H1 (cell line): ENCODE measurements at regions not wholly inside any gene's neighbourhood (a gene's known extent, or its start where the extent isn't known, plus 50 kb on each side); places are given as distances from the start of the nearest gene placed in this dataset.

Experiments used
- CTCF ChIA-PET: fragments of 300-600 bp; sonication (Branson Sonifier 250); formaldehyde crosslinking; loops from one replicate; lab custom pipeline; 2021; ENCODE audit not compliant: partially characterized antibody; lab: Charles Lee
- POLR2A ChIA-PET: fragments of 300-600 bp; sonication (Branson Sonifier 250); formaldehyde crosslinking; loops from one replicate; lab custom pipeline; 2021; ENCODE audit warnings: inconsistent platforms; ENCODE audit not compliant: partially characterized antibody; lab: Charles Lee
- DNase-seq, 2 experiments: peaks; one replicate each; pipeline versions ENCODE4 v3.0.0 to v3.0.0-alpha.2; 2010 to 2022; ENCODE audit warnings: low spot score in 2 of 2, low read depth in 1 of 2, mixed read lengths in 1 of 2
- FAIRE-seq: peaks from 2 replicates; lab custom pipeline; 2011; peaks lifted over from hg19 to GRCh38; lab: Jason Lieb, UNC
- H2AFZ ChIP-seq: 2 replicates; pipeline ENCODE4 v1.8.1; 2012; ENCODE audit warnings: low read length, inconsistent platforms
- H2AK5ac ChIP-seq: 2 replicates; pipeline ENCODE4 v1.6.1; 2013; ENCODE audit warnings: low read depth, low read length
- H2BK120ac ChIP-seq: replicated peaks from 2 replicates; pipeline ENCODE3; 2013; ENCODE audit warnings: low read depth, low read length, inconsistent platforms
- H2BK12ac ChIP-seq: 2 replicates; pipeline ENCODE4 v1.6.1; 2013; ENCODE audit warnings: low read depth, low read length
- H2BK15ac ChIP-seq: 2 replicates; pipeline ENCODE4 v1.6.1; 2013; ENCODE audit warnings: low read length
- H2BK20ac ChIP-seq: 2 replicates; pipeline ENCODE4 v1.6.1; 2013; ENCODE audit warnings: low read length
- H2BK5ac ChIP-seq: 2 replicates; pipeline ENCODE4 v1.6.1; 2013; ENCODE audit warnings: low read depth, low read length
- H3K14ac ChIP-seq: 2 replicates; pipeline ENCODE4 v1.6.1; 2013; ENCODE audit warnings: inconsistent platforms; ENCODE audit not compliant: insufficient read length
- H3K18ac ChIP-seq: 2 replicates; pipeline ENCODE4 v1.6.1; 2013; ENCODE audit warnings: low read length; ENCODE audit errors: extremely low read depth
- H3K23ac ChIP-seq: 2 replicates; pipeline ENCODE4 v1.6.1; 2013; ENCODE audit warnings: inconsistent platforms; ENCODE audit not compliant: insufficient read length
- H3K23me2 ChIP-seq: 2 replicates; pipeline ENCODE4 v1.6.1; 2013; ENCODE audit warnings: low read depth, low read length
- H3K27ac ChIP-seq: 2 replicates; pipeline ENCODE4 v1.6.1; 2011; ENCODE audit warnings: low read depth, low read length, inconsistent platforms
- H3K27me3 ChIP-seq, 4 experiments: replicated peaks in 1 of 4; 1 replicate in 1 of 4; 2 replicates in 3 of 4; pipeline versions ENCODE4 v1.6.1 to v1.8.1; 2011 to 2013; ENCODE audit warnings: low read length in 3 of 4, mild to moderate bottlenecking in 3 of 4, inconsistent platforms in 2 of 4, mixed read lengths in 2 of 4, moderate library complexity in 1 of 4; ENCODE audit not compliant: control insufficient read depth in 3 of 4, insufficient read depth in 3 of 4; ENCODE audit errors: extremely low read depth in 1 of 4
- H3K36me3 ChIP-seq, 4 experiments: 2 replicates each; pipeline versions ENCODE4 v1.6.1 to v1.8.1; 2011 to 2013; ENCODE audit warnings: mild to moderate bottlenecking in 4 of 4, low read length in 3 of 4, moderate library complexity in 2 of 4, control low read depth in 1 of 4, inconsistent platforms in 1 of 4; ENCODE audit not compliant: insufficient read depth in 4 of 4, control insufficient read depth in 2 of 4
- H3K4ac ChIP-seq: replicated peaks from 2 replicates; pipeline ENCODE3; 2013; ENCODE audit warnings: low read length, low read depth, mixed read lengths, inconsistent platforms; ENCODE audit not compliant: insufficient read length
- H3K4me1 ChIP-seq, 4 experiments: replicated peaks in 1 of 4; 1 replicate in 1 of 4; 2 replicates in 3 of 4; pipeline versions ENCODE4 v1.6.1 to v1.8.1; 2011 to 2013; ENCODE audit warnings: low read length in 3 of 4, inconsistent platforms in 2 of 4, mixed read lengths in 1 of 4; ENCODE audit not compliant: insufficient read depth in 4 of 4, control insufficient read depth in 3 of 4
- H3K4me2 ChIP-seq, 2 experiments: 2 replicates each; pipeline versions ENCODE4 v1.6.1 to v1.8.1; 2011 to 2013; ENCODE audit warnings: low read depth in 2 of 2, low read length in 2 of 2, control low read depth in 1 of 2, inconsistent platforms in 1 of 2, mild to moderate bottlenecking in 1 of 2; ENCODE audit not compliant: insufficient read depth in 1 of 2
- H3K4me3 ChIP-seq, 4 experiments: fragments of 200-600, 300-600 bp in 1 of 4; sonication (generic), shearing (Covaris generic), sonication (Bioruptor Twin) in 1 of 4; 2 replicates each; pipeline versions ENCODE4 v1.5.1 to v1.8.1; 2011 to 2016; ENCODE audit warnings: low read length in 4 of 4, low read depth in 3 of 4, control low read depth in 2 of 4, inconsistent platforms in 2 of 4, mild to moderate bottlenecking in 2 of 4, mixed read lengths in 1 of 4, moderate library complexity in 1 of 4; ENCODE audit not compliant: insufficient read depth in 2 of 4; ENCODE audit errors: extremely low read depth in 1 of 4
- H3K56ac ChIP-seq: replicated peaks from 2 replicates; pipeline ENCODE3; 2013; ENCODE audit warnings: low read depth, mild to moderate bottlenecking, mixed read lengths, low read length, inconsistent platforms; ENCODE audit not compliant: insufficient read length
- H3K79me1 ChIP-seq: 2 replicates; pipeline ENCODE4 v1.6.1; 2013; ENCODE audit warnings: low read depth, low read length, control low read depth
- H3K79me2 ChIP-seq, 2 experiments: 2 replicates each; pipeline versions ENCODE4 v1.6.1 to v1.8.1; 2012 to 2013; ENCODE audit warnings: low read length in 2 of 2, mild to moderate bottlenecking in 2 of 2, inconsistent platforms in 1 of 2; ENCODE audit not compliant: insufficient read depth in 2 of 2, control insufficient read depth in 1 of 2
- H3K9ac ChIP-seq, 4 experiments: replicated peaks in 1 of 4; 1 replicate in 1 of 4; 2 replicates in 3 of 4; pipeline versions ENCODE4 v1.6.1 to v1.8.1; 2011 to 2013; ENCODE audit warnings: low read depth in 3 of 4, low read length in 3 of 4, control low read depth in 2 of 4, mild to moderate bottlenecking in 2 of 4, moderate library complexity in 2 of 4, inconsistent platforms in 1 of 4; ENCODE audit errors: extremely low read depth in 1 of 4
- H3K9me3 ChIP-seq, 2 experiments: 2 replicates each; pipeline versions ENCODE4 v1.6.1 to v1.8.1; 2012 to 2013; ENCODE audit warnings: mild to moderate bottlenecking in 2 of 2, moderate library complexity in 2 of 2, control low read depth in 1 of 2, inconsistent platforms in 1 of 2, low read depth in 1 of 2, low read length in 1 of 2, mixed read lengths in 1 of 2; ENCODE audit not compliant: insufficient read depth in 2 of 2
- H4K20me1 ChIP-seq, 2 experiments: replicated peaks in 1 of 2; 2 replicates each; pipeline versions ENCODE3 to v1.8.1; 2011 to 2013; ENCODE audit warnings: inconsistent platforms in 2 of 2, low read length in 2 of 2, mild to moderate bottlenecking in 1 of 2; ENCODE audit not compliant: insufficient read depth in 2 of 2, control insufficient read depth in 1 of 2
- H4K5ac ChIP-seq: 2 replicates; pipeline ENCODE4 v1.6.1; 2013; ENCODE audit warnings: low read length, low read depth, mixed read lengths, inconsistent platforms; ENCODE audit not compliant: insufficient read length
- H4K8ac ChIP-seq: 2 replicates; pipeline ENCODE4 v1.8.0; 2013; ENCODE audit warnings: mild to moderate bottlenecking, moderate library complexity, low read length, inconsistent platforms; ENCODE audit not compliant: insufficient read depth; ENCODE audit errors: extremely low read depth
- H4K91ac ChIP-seq: replicated peaks from 2 replicates; pipeline ENCODE3; 2013; ENCODE audit warnings: low read length, mixed read lengths, inconsistent platforms; ENCODE audit not compliant: insufficient read length
- CHD7 ChIP-seq: fragments of 300-600 bp; sonication (generic); IDR thresholded peaks from 2 replicates; pipeline ENCODE4 v1.7.1; 2012; ENCODE audit warnings: low read length, moderate library complexity, mild to moderate bottlenecking, inconsistent platforms; ENCODE audit not compliant: insufficient replicate concordance
- WGBS, 2 experiments: shearing (Covaris generic) in 1 of 2; methylation state at CpG; one replicate each; pipeline versions ENCODE4 v1.1.6 to v1.1.7; 2013 to 2015; ENCODE audit warnings: low lambda C conversion rate in 2 of 2, mixed read lengths in 2 of 2, inconsistent platforms in 1 of 2, low coverage in 1 of 2, missing lambda C conversion rate in 1 of 2; ENCODE audit not compliant: insufficient replicate concordance in 2 of 2, insufficient coverage in 1 of 2, insufficient read length in 1 of 2; ENCODE audit errors: extremely low coverage in 1 of 2, missing lambda C conversion rate in 1 of 2; 5-methylcytosine and 5-hydroxymethylcytosine counted together

GRCh38 chr20:20989081-20989480, 117.1 kb downstream of the LINC00237 start:
- POLR2A ChIA-PET: no interaction called here
- no peak for DNase-seq
- TF ChIP-seq CHD7: no peak

More at GRCh38 chr20:20989081-20989480, 117.1 kb downstream of the LINC00237 start:
- H4K8ac ChIP-seq: no peak overlapping the region
- no peaks in the 10 kb centered on the region for H3K23me2 ChIP-seq
- H3K4ac ChIP-seq: no peak overlapping the region
- no peak for FAIRE-seq
- H3K36me3 ChIP-seq: no peaks in the 10 kb centered on the region
- no peak overlapping the region for H2AFZ ChIP-seq
- CTCF ChIA-PET: no interaction called here
- no peaks in the 10 kb centered on the region for H3K9me3 ChIP-seq
- no peak overlapping the region for H2BK12ac ChIP-seq
- no peaks in the 10 kb centered on the region for H3K79me2 ChIP-seq
- no peak overlapping the region for H4K5ac ChIP-seq
- H2BK20ac ChIP-seq: no peak overlapping the region
- H3K79me1 ChIP-seq: no peaks in the 10 kb centered on the region
- no peak overlapping the region for H4K91ac ChIP-seq
- no peaks in the 10 kb centered on the region for H4K20me1 ChIP-seq
- H2AK5ac ChIP-seq: no peak overlapping the region
- no peak overlapping the region for H3K14ac ChIP-seq
- H3K4me1 ChIP-seq: no peaks in the 10 kb centered on the region
- H2BK120ac ChIP-seq: no peak overlapping the region
- H3K27ac ChIP-seq: no peak overlapping the region
- no peak overlapping the region for H3K23ac ChIP-seq
- no peak overlapping the region for H3K4me2 ChIP-seq
- H3K4me3 ChIP-seq: no peak overlapping the region
- H2BK15ac ChIP-seq: no peak overlapping the region
- H2BK5ac ChIP-seq: no peak overlapping the region
- WGBS, 2 experiments: 91% methylated on average over 3 of the region's 3 CpGs; no CpG with 5 or more reads in 1 of the 2 experiments
- no peaks in the 10 kb centered on the region for H3K27me3 ChIP-seq
- H3K9ac ChIP-seq: no peak overlapping the region
- no peak overlapping the region for H3K18ac ChIP-seq
- no peak overlapping the region for H3K56ac ChIP-seq
